Keratinocyte (primary cell): ENCODE measurements at regions not wholly inside any gene's neighbourhood (a gene's known extent, or its start where the extent isn't known, plus 50 kb on each side); places are given as distances from the start of the nearest gene placed in this dataset.

Experiments
- DNase-seq: peaks from one replicate; pipeline ENCODE4 v3.0.0-alpha.2; 2011; ENCODE audit warnings: low read depth, missing footprints, low spot score
- FAIRE-seq: peaks from 2 replicates; lab custom pipeline; 2011; peaks lifted over from hg19 to GRCh38; lab: Jason Lieb, UNC
- H2AFZ ChIP-seq: 2 replicates; pipeline ENCODE4 v1.6.0; 2012; ENCODE audit warnings: low read length, control low read depth, inconsistent platforms; ENCODE audit not compliant: control insufficient read depth
- H3K27ac ChIP-seq: 2 replicates; pipeline ENCODE4 v1.5.1; 2011; ENCODE audit warnings: low read length; ENCODE audit not compliant: control insufficient read depth, insufficient read depth
- H3K27me3 ChIP-seq: 3 replicates; pipeline ENCODE4 v1.6.0; 2011; ENCODE audit warnings: low read length; ENCODE audit not compliant: control insufficient read depth, insufficient read depth; ENCODE audit errors: extremely low read depth
- H3K36me3 ChIP-seq, 2 experiments: 2 replicates in 1 of 2; 3 replicates in 1 of 2; pipeline ENCODE4 v1.5.1; 2011; ENCODE audit warnings: low read length in 2 of 2, mild to moderate bottlenecking in 1 of 2; ENCODE audit not compliant: control insufficient read depth in 2 of 2, insufficient read depth in 2 of 2; ENCODE audit errors: extremely low read depth in 1 of 2
- H3K4me1 ChIP-seq: 3 replicates; pipeline ENCODE4 v1.5.1; 2011; ENCODE audit warnings: low read length; ENCODE audit not compliant: control insufficient read depth, insufficient read depth; ENCODE audit errors: extremely low read depth
- H3K4me2 ChIP-seq: 3 replicates; pipeline ENCODE4 v1.6.0; 2011; ENCODE audit warnings: low read depth, low read length; ENCODE audit not compliant: control insufficient read depth, insufficient read depth; ENCODE audit errors: extremely low read depth
- H3K4me3 ChIP-seq, 3 experiments: fragments of 200-600 bp in 1 of 3; sonication (generic) in 1 of 3; 2 replicates in 2 of 3; 3 replicates in 1 of 3; pipeline ENCODE4 v1.5.1; 2011 to 2016; ENCODE audit warnings: low read length in 3 of 3, mild to moderate bottlenecking in 3 of 3, control low read depth in 2 of 3, inconsistent platforms in 1 of 3, low read depth in 1 of 3, mixed read lengths in 1 of 3, mixed run types in 1 of 3, moderate library complexity in 1 of 3; ENCODE audit not compliant: control insufficient read depth in 2 of 3, insufficient read depth in 2 of 3; ENCODE audit errors: extremely low read depth in 1 of 3
- H3K79me2 ChIP-seq: 2 replicates; pipeline ENCODE4 v1.6.0; 2012; ENCODE audit warnings: low read length; ENCODE audit not compliant: control insufficient read depth, insufficient read depth
- H3K9ac ChIP-seq: 3 replicates; pipeline ENCODE4 v1.6.0; 2011; ENCODE audit warnings: low read length; ENCODE audit not compliant: control insufficient read depth, insufficient read depth; ENCODE audit errors: extremely low read depth
- H3K9me1 ChIP-seq: 3 replicates; pipeline ENCODE4 v1.6.0; 2011; ENCODE audit warnings: low read length; ENCODE audit not compliant: control insufficient read depth, insufficient read depth; ENCODE audit errors: extremely low read depth
- H3K9me3 ChIP-seq: 2 replicates; pipeline ENCODE4 v1.5.1; 2012; ENCODE audit warnings: low read depth, low read length; ENCODE audit not compliant: control insufficient read depth
- H4K20me1 ChIP-seq: 3 replicates; pipeline ENCODE4 v1.6.0; 2011; ENCODE audit warnings: low read length; ENCODE audit not compliant: control insufficient read depth, insufficient read depth; ENCODE audit errors: extremely low read depth
- CTCF ChIP-seq, 3 experiments: IDR thresholded peaks in 1 of 3; conservative IDR thresholded peaks in 1 of 3; optimal IDR thresholded peaks in 1 of 3; 2 replicates in 2 of 3; 3 replicates in 1 of 3; pipeline versions ENCODE3 to v1.5.1; 2011; ENCODE audit warnings: low read length in 3 of 3, mild to moderate bottlenecking in 3 of 3, moderate library complexity in 2 of 3, control low read depth in 1 of 3, inconsistent platforms in 1 of 3; ENCODE audit not compliant: insufficient read depth in 2 of 3; ENCODE audit errors: extremely low read depth in 1 of 3
- EZH2 ChIP-seq: IDR thresholded peaks from one replicate; pipeline ENCODE4 v1.6.1; 2012; ENCODE audit warnings: inconsistent platforms, mild to moderate bottlenecking, low read length, moderate library complexity
- dilution Hi-C: fragments of 300-500 bp; cut with MboI; formaldehyde crosslinking; loops from one replicate; pipeline ENCODE4 v1.7.0; 2020; ENCODE audit warnings: low sequenced_read_pairs; ENCODE audit not compliant: extremely low pct_ligation_motif_present

- no peak for DNase-seq
- Histone ChIP-seq H3K9me1 (no peaks in the 10 kb centered on the region), H3K4me1 (no peaks in the 10 kb centered on the region), H3K9me3 (no peaks in the 10 kb centered on the region), H3K4me3 (no peak overlapping the region), H3K27me3 (peaks cover 25% of the 10 kb centered on the region), H4K20me1 (no peaks in the 10 kb centered on the region), H3K9ac (no peak overlapping the region), H2AFZ (no peak overlapping the region), H3K79me2 (no peaks in the 10 kb centered on the region), H3K4me2 (no peak overlapping the region), H3K27ac (no peak overlapping the region), H3K36me3 (no peaks in the 10 kb centered on the region)
- dilution Hi-C loops, result no loop called here
- TF ChIP-seq EZH2 (no peak), CTCF (optimal IDR thresholded peaks at IDR 0.05 in 1 of 3, IDR thresholded peaks at IDR 0.05 in 1 of 3, conservative IDR thresholded peaks at IDR 0.05 in 1 of 3; ENCODE audit: extremely low read depth in 1 of 3, insufficient read depth in 2 of 3, low read length in 3 of 3) (no peak)
- no peak for FAIRE-seq
Observed at GRCh38 chr17:77636835-77637817, 321.4 kb upstream of the TNRC6C start.

GRCh38 chr17:77637818-77638575, 320.5 kb upstream of the TNRC6C start:
- Histone ChIP-seq H3K9ac (no peak overlapping the region), H2AFZ (no peak overlapping the region), H3K4me2 (no peak overlapping the region), H3K27me3 (peaks cover 25% of the 10 kb centered on the region), H3K27ac (no peak overlapping the region), H3K4me3 (no peak overlapping the region), H4K20me1 (no peaks in the 10 kb centered on the region), H3K79me2 (no peaks in the 10 kb centered on the region), H3K36me3 (no peaks in the 10 kb centered on the region), H3K9me3 (no peaks in the 10 kb centered on the region), H3K4me1 (no peaks in the 10 kb centered on the region), H3K9me1 (no peaks in the 10 kb centered on the region)
- dilution Hi-C loops, result no loop called here
- DNase-seq (no peak), FAIRE-seq (no peak)
- TF ChIP-seq CTCF (optimal IDR thresholded peaks at IDR 0.05 in 1 of 3, IDR thresholded peaks at IDR 0.05 in 1 of 3, conservative IDR thresholded peaks at IDR 0.05 in 1 of 3; ENCODE audit: extremely low read depth in 1 of 3, insufficient read depth in 2 of 3, low read length in 3 of 3) (no peak), EZH2 (peak; percentile 47)
